ENCODE measurements at regions not wholly inside any gene's neighbourhood (a gene's known extent, or its start where the extent isn't known, plus 50 kb on each side); places are given as distances from the start of the nearest gene placed in this dataset.

DNA sequence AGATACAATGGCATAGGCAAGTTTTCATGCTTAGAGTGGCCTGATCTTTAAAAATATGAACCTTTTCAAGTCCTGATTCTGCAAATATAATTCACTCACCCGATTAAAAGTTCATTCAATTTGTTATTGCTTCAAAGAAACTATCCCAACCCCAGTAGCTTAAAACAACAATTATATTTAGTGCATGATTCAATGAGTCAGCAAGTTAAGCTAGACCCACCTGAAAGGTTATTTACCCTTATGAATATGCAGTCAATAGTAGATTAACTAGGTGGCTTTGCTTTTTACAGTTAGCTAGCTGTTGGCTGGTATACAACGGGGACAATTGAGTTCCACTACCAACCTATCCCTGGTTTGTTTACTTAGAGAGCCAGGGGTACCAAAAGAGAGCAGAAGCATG is 95.6 kb upstream of the ANKEF1 start:
- no peaks in the 10 kb centered on the region for H3K27me3 Mint-ChIP-seq
- H3K4me1 Mint-ChIP-seq: no peaks in the 10 kb centered on the region
- H3K36me3 Mint-ChIP-seq: no peaks in the 10 kb centered on the region
- no peak for DNase-seq (ENCODE audit: low spot score in 2 of 2)
- no peak for ATAC-seq (ENCODE audit: low read depth)
- H3K9me3 Mint-ChIP-seq: peaks cover 2% of the 10 kb centered on the region
- no peak overlapping the region for H3K4me3 Mint-ChIP-seq
- no peak overlapping the region for H3K27ac Mint-ChIP-seq

DNA sequence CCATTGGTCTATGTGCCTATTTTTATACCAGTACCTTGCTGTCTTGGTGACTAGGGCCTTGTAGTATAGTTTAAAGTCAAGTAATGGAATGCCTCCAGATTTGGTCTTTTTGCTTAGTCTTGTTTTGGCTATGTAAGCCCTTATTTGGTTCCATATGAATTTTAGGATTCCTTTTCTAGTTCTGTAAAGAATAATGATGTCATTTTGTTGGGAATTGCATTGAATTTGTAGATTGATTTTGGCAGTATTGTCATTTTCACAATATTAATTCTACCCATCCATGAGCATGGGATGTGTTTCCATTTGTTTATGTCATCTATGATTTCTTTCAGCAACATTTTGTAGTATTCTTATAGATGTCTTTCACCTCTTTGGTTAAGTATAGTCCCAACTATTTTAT is 96.4 kb upstream of the PAK5 start:
- no peaks in the 10 kb centered on the region for H3K27me3 Mint-ChIP-seq
- H3K36me3 Mint-ChIP-seq: no peaks in the 10 kb centered on the region
- H3K9me3 Mint-ChIP-seq: peaks cover 1% of the 10 kb centered on the region
- H3K4me3 Mint-ChIP-seq: no peak overlapping the region
- ATAC-seq (ENCODE audit: low read depth) (no peak), DNase-seq (ENCODE audit: low spot score in 2 of 2) (no peak)
- H3K27ac Mint-ChIP-seq: no peak overlapping the region
- no peaks in the 10 kb centered on the region for H3K4me1 Mint-ChIP-seq

DNA sequence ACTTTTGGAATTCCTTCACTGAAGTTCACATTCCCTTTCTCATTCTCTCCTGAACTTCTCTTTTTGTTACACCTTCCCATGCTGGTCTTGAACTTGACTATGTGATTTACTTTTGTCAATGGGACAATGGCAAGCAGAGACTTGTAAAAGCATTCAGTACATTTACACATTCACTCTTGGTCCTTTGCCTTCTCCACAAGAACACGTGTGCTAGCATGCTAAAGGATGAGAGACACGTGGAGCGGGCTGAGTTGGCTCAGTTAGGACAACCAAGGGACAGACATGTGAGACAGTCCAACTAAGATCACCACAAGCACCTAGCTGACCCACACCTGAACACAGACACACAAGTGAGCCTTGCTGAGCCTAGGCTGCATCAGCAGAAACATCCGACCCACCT is 91.3 kb upstream of the PAK5 start:
- no peaks in the 10 kb centered on the region for H3K36me3 Mint-ChIP-seq
- no peaks in the 10 kb centered on the region for H3K27me3 Mint-ChIP-seq
- H3K9me3 Mint-ChIP-seq: no peaks in the 10 kb centered on the region
- no peak for DNase-seq (ENCODE audit: low spot score in 2 of 2)
- no peak overlapping the region for H3K27ac Mint-ChIP-seq
- H3K4me1 Mint-ChIP-seq: no peaks in the 10 kb centered on the region
- no peak for ATAC-seq (ENCODE audit: low read depth)
- no peak overlapping the region for H3K4me3 Mint-ChIP-seq

DNA sequence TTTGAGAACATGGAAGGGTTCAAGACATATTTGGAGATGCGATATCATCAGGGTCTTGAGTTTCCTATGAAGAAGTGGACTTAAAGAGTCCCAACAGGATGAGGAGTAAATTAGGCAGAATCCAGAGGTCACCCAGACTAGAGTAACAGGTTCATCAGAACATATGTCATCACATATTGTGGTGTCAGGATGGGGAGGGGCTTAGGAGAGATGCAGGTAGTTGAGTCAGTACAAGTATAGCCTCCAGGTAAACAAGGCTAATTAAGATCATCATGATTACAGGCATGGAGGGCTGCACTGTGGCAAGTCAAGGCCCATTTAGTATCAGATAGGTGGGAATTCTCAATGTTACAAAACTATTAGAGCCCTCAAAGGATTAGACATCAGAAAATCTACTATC is 90.1 kb upstream of the PAK5 start:
- Mint-ChIP-seq H3K27me3 (no peaks in the 10 kb centered on the region), H3K27ac (no peak overlapping the region), H3K9me3 (no peaks in the 10 kb centered on the region), H3K4me1 (no peaks in the 10 kb centered on the region), H3K4me3 (no peak overlapping the region), H3K36me3 (no peaks in the 10 kb centered on the region)
- DNase-seq (ENCODE audit: low spot score in 2 of 2) (no peak), ATAC-seq (ENCODE audit: low read depth) (no peak)

DNA sequence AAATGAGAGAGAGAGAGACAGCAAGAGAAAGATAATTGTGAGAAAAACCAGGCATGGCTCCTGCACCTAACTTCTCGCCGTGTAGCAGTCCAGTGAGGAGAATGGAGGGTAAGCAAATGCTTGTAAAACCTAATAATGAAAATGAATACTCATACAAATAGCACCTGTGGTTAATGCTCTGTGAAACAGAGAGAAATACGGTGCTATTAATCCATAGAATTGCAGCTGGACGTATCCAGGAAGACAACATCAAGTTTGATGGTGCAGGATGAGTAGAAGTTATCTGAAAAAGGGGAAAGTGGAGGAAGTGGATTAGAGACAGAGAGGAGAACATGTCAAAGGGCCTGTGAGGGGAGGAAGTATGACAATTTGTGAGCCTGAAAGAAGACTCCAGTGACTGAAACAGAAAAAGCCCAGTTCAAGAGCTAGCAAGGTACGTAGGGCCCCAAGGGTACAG is 89.4 kb upstream of the PAK5 start:
- H3K27ac Mint-ChIP-seq: no peak overlapping the region
- no peaks in the 10 kb centered on the region for H3K9me3 Mint-ChIP-seq
- no peaks in the 10 kb centered on the region for H3K27me3 Mint-ChIP-seq
- H3K36me3 Mint-ChIP-seq: no peaks in the 10 kb centered on the region
- H3K4me3 Mint-ChIP-seq: no peak overlapping the region
- no peaks in the 10 kb centered on the region for H3K4me1 Mint-ChIP-seq
- DNase-seq (ENCODE audit: low spot score in 2 of 2) (no peak), ATAC-seq (ENCODE audit: low read depth) (no peak)

DNA sequence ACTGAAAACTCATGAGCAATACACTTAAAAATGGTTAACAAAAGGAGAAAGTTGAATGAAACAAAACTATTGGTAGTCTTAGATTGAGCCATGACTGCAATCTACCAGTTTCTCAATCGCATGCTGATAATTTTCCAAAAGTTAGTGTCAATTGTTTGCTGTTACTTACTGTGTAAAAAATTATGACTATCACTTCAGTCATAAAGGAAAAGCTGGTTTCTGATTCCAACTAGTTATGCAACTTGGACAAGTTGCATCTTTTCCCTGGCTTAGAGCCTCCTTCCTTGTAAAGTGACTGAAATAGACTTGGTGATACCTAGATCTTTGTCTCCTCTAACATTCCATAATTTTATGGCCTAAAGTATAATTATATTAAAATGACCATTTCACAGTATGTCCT is 88.3 kb upstream of the PAK5 start:
- Mint-ChIP-seq H3K9me3 (no peaks in the 10 kb centered on the region), H3K36me3 (no peaks in the 10 kb centered on the region), H3K27ac (no peak overlapping the region), H3K4me1 (no peaks in the 10 kb centered on the region), H3K27me3 (no peaks in the 10 kb centered on the region), H3K4me3 (no peak overlapping the region)
- DNase-seq (ENCODE audit: low spot score in 2 of 2): no peak
- no peak for ATAC-seq (ENCODE audit: low read depth)

DNA sequence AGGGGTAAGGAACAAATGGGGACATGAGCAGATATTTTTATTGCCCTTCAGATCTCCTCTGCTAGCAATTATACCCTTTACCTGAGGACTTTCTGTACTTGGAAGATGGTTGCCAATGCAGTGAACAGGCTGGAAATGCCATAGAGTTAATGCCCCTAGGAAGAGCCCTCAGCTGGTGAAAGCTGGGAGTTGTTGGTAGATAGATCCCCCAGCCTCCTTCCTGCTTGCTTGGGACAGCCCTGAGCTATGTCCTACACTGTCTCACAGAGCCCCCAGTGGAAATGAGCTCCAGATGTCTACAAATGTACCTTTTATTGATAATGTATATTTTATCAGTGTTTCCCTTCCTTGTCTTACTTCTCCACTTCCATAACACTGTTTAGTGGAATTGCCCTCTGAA is 87.6 kb upstream of the PAK5 start:
- no peak overlapping the region for H3K27ac Mint-ChIP-seq
- H3K36me3 Mint-ChIP-seq: no peaks in the 10 kb centered on the region
- H3K4me1 Mint-ChIP-seq: no peaks in the 10 kb centered on the region
- no peaks in the 10 kb centered on the region for H3K27me3 Mint-ChIP-seq
- H3K4me3 Mint-ChIP-seq: no peak overlapping the region
- no peaks in the 10 kb centered on the region for H3K9me3 Mint-ChIP-seq
- DNase-seq (ENCODE audit: low spot score in 2 of 2): no peak
- no peak for ATAC-seq (ENCODE audit: low read depth)

DNA sequence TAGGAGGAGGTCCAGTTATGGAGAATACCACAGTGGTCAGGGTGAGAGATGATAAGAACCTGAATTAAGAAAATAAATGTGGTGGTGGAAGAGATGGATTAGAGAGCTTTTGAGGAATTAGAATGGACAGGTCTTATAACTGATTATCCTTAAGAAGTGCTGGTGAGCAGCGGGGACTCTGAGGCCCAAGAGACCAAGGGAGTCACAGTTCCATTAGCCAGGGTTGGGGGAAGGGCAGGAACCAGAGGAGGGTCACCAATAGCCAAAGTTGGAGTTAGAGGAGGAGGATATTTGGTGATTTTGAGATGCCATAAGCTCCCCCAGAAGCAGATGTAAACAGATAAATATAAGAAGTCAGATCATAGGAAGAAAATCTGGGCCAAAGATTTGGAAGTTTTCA is 87.1 kb upstream of the PAK5 start:
- H3K36me3 Mint-ChIP-seq: no peaks in the 10 kb centered on the region
- no peak overlapping the region for H3K27ac Mint-ChIP-seq
- ATAC-seq (ENCODE audit: low read depth) (no peak), DNase-seq (ENCODE audit: low spot score in 2 of 2) (no peak)
- no peaks in the 10 kb centered on the region for H3K4me1 Mint-ChIP-seq
- H3K4me3 Mint-ChIP-seq: no peak overlapping the region
- H3K27me3 Mint-ChIP-seq: no peaks in the 10 kb centered on the region
- H3K9me3 Mint-ChIP-seq: no peaks in the 10 kb centered on the region

DNA sequence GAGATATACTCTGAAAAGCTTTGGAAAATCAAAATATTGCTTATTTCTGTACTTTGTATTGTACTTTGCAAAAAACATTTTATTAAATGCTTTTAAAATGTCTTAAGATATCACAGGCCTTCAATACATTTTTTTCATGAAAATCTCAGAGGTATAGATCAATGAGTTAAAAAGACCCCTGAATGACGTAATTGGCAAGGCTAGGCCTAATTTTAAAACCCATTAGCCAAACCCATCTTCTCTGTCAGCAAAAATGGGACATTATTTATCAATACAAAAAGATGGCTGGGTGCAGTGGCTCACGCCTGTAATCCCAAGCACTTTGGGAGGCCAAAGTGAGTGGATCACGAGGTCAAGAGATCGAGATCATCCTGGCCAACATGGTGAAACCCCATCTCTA is 84.8 kb upstream of the PAK5 start:
- Mint-ChIP-seq H3K27ac (no peak overlapping the region), H3K4me3 (no peak overlapping the region), H3K27me3 (no peaks in the 10 kb centered on the region), H3K4me1 (peaks cover 8% of the 10 kb centered on the region), H3K9me3 (no peaks in the 10 kb centered on the region), H3K36me3 (no peaks in the 10 kb centered on the region)
- DNase-seq (ENCODE audit: low spot score in 2 of 2) (no peak), ATAC-seq (ENCODE audit: low read depth) (no peak)

DNA sequence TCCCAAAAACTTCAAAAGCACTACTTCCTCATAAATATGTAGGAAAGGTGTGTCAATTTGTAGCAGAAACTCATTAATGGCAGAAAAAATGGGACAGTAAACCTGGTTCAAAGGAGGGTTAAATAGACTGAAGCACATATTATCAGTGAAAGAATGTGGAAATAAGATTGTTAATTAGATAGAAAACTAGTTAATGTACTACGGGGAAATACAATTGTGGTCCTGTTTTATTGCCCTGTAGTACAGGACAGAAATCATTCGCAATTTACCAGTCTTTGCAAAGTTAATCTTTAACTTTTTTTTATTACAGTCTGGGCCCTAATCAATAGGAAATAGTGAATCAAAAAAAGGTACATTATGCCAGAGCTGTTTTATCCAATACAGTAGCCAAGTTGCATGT is 82.0 kb upstream of the PAK5 start:
- Mint-ChIP-seq H3K27me3 (peaks cover 3% of the 10 kb centered on the region), H3K27ac (no peak overlapping the region), H3K4me1 (peaks cover 11% of the 10 kb centered on the region), H3K36me3 (peaks cover 1% of the 10 kb centered on the region), H3K9me3 (peaks cover 1% of the 10 kb centered on the region), H3K4me3 (no peak overlapping the region)
- ATAC-seq (ENCODE audit: low read depth) (no peak), DNase-seq (ENCODE audit: low spot score in 2 of 2) (no peak)

DNA sequence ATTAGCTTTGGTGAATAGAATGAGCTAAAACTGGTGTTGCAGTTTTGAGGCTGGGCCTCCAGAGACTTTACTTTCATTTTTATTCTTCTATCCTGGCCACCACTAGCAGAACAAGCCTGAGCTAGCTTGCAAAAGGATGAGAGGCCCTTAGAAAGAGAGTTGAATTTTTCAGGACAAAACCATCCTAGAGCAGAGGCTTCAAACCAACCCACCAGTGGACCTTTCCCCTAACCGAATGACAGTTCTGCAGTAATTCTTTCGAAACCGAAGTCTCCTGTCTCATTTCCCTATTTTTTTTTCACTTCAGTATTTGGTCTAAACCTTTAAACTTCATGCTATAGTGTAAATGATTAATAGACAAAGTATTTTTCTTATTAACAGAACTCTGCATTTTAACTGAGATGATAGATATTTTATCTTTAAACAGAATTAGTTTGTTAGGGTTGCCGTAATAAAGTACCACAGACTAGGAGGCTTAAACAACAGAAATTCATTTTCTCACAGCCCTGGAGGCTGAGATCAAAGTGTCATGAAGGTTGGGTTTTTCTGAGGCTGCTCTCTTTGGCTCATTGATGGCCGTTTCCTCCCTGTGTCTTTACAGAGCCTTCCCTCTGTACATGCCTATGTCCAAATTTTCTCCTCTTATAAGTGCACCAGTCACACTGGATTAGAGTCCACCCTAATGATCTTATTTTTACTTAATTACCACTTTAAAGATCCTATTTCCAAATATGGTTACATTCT is 80.6 kb upstream of the PAK5 start:
- Mint-ChIP-seq H3K9me3 (peaks cover 1% of the 10 kb centered on the region), H3K4me1 (peaks cover 11% of the 10 kb centered on the region), H3K36me3 (peaks cover 1% of the 10 kb centered on the region), H3K27ac (no peak overlapping the region), H3K4me3 (no peak overlapping the region), H3K27me3 (peaks cover 6% of the 10 kb centered on the region)
- ATAC-seq (ENCODE audit: low read depth) (peak; percentile 38), DNase-seq (ENCODE audit: low spot score in 2 of 2) (no peak)

DNA sequence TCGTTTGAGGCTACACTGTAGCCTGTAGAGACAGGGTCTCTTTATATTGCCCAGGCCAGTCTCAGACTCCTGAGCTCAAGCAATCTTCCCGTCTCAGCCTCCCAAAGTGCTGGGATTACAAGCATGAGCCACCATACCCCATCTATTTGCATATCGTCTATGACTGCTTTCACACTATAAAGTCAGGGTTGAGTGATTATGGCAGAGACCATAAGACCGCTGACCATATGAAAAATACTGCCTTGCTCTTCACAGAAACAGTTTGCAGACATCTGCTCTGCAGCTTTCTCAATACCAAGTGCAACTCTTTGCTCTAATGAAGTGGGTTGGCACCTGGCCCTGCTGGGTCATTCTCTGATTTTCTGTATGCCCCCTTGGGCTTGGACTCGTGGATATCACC is 79.5 kb upstream of the PAK5 start:
- Mint-ChIP-seq H3K27me3 (peaks cover 7% of the 10 kb centered on the region), H3K4me1 (peaks cover 11% of the 10 kb centered on the region), H3K27ac (no peak overlapping the region), H3K36me3 (peaks cover 1% of the 10 kb centered on the region), H3K4me3 (no peak overlapping the region), H3K9me3 (peaks cover 1% of the 10 kb centered on the region)
- no peak for DNase-seq (ENCODE audit: low spot score in 2 of 2)
- no peak for ATAC-seq (ENCODE audit: low read depth)

DNA sequence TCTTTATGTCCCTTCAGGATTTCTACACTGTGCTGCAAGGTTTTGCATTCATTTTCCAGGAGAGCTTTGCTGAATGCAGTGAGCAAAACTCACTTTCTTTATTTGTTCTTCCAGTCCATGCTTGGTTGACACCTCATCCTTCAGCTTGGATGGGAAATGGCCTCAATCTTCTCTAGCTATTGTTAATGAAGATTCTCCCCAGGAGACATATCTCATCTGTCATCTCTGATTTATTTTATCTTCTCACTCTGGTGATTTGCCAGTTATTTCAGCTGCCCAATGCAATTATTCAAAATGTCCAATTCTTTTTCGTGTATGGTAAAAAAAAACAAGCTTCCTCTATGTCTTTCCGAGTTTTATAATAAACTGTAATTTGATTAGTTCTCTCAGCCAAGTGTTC is 77.9 kb upstream of the PAK5 start:
- no peak overlapping the region for H3K27ac Mint-ChIP-seq
- ATAC-seq (ENCODE audit: low read depth) (no peak), DNase-seq (ENCODE audit: low spot score in 2 of 2) (no peak)
- H3K4me3 Mint-ChIP-seq: no peak overlapping the region
- H3K9me3 Mint-ChIP-seq: peaks cover 1% of the 10 kb centered on the region
- peaks cover 11% of the 10 kb centered on the region for H3K4me1 Mint-ChIP-seq
- H3K27me3 Mint-ChIP-seq: peaks cover 7% of the 10 kb centered on the region
- H3K36me3 Mint-ChIP-seq: peaks cover 1% of the 10 kb centered on the region

DNA sequence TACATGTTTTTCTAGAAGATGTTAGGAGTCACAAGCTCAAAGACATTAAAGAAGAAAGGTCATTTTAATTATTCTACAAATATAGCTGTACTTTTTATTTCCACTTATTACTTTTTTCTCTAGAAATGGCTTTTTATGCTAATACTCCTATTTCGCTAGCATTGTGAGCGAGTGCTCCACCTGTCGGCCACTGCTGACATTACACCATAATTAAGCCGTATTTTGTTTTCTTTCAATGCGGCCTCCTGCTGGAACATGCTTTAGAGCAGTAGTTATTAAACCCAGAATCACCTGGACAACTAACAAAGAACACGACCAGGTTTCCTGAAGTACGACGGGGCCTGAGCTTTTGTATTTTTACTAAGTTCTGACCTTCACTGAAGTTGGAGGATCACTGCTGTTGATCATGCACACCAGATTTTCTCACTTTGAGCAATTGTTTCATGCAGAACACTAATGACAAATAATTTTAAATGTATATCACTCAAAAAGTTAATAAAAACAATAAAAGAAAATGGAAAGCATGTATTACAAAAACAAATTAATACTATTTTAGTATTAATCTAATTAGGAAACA is 74.1 kb upstream of the PAK5 start:
- Mint-ChIP-seq H3K27me3 (peaks cover 10% of the 10 kb centered on the region), H3K9me3 (peaks cover 1% of the 10 kb centered on the region), H3K4me3 (no peak overlapping the region), H3K27ac (no peak overlapping the region), H3K36me3 (no peaks in the 10 kb centered on the region), H3K4me1 (no peaks in the 10 kb centered on the region)
- DNase-seq (ENCODE audit: low spot score in 2 of 2): peak in 1 of 2 donors; percentile 19
- no peak for ATAC-seq (ENCODE audit: low read depth)

DNA sequence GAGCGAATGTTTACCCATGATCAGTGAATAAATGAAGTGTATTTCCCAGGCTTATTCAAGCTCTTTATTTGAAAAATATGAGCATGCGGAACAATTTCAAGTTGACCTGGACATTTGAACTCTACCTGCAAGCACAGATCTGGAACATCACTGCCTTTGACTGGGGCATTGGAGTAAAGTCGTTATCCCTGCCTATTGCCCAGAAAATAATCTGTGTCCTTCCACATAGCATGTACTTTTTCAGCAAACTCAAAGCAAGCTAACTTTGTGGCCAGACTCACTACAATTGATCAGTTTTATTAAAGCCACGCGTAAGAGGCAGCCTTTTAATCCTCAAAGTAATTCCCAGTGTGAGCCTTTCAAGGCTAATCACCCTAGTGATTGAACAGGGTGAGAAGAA is 73.4 kb upstream of the PAK5 start:
- no peak for ATAC-seq (ENCODE audit: low read depth)
- DNase-seq (ENCODE audit: low spot score in 2 of 2): no peak
- H3K4me3 Mint-ChIP-seq: no peak overlapping the region
- H3K27ac Mint-ChIP-seq: no peak overlapping the region
- H3K4me1 Mint-ChIP-seq: no peaks in the 10 kb centered on the region
- no peaks in the 10 kb centered on the region for H3K36me3 Mint-ChIP-seq
- peaks cover 10% of the 10 kb centered on the region for H3K27me3 Mint-ChIP-seq
- peaks cover 1% of the 10 kb centered on the region for H3K9me3 Mint-ChIP-seq
